ENCODE measurements at regions not wholly inside any gene's neighbourhood (a gene's known extent, or its start where the extent isn't known, plus 50 kb on each side); places are given as distances from the start of the nearest gene placed in this dataset.

GRCh38 chr10:130472236-130472635 lies 336.0 kb downstream of the GLRX3 start:
- dilution Hi-C loops (cut with HindIII; ENCODE audit: low sequenced_read_pairs, unreplicated experiment) (no loop called here), in situ Hi-C loops (cut with MboI; ENCODE audit: low sequenced_read_pairs) (no loop called here), intact Hi-C loops (cut with micrococcal nuclease) (no loop called here)
- Histone ChIP-seq H4K5ac (ENCODE audit: low read depth, low read length) (no peak overlapping the region), H2BK120ac (ENCODE audit: low read depth, low read length) (no peak overlapping the region), H3K27me3 (ENCODE audit: control insufficient read depth, insufficient read depth, low read length) (no peaks in the 10 kb centered on the region), H3K56ac (ENCODE audit: extremely low read depth, insufficient read depth, low read length) (no peak overlapping the region), H2BK20ac (ENCODE audit: low read depth, low read length) (no peak overlapping the region), H3K9me1 (ENCODE audit: insufficient read depth, low read length) (no peaks in the 10 kb centered on the region), H2AK9ac (replicated peaks; ENCODE audit: low read depth, low read length, poor library complexity) (no peak overlapping the region), H3K9ac (ENCODE audit: low read depth, low read length) (no peak overlapping the region), H3K18ac (ENCODE audit: low read depth, low read length) (no peak overlapping the region), H3K4me1 (ENCODE audit: control insufficient read depth, insufficient read depth, low read length) (no peaks in the 10 kb centered on the region), H2BK15ac (ENCODE audit: low read depth, low read length) (no peak overlapping the region), H3K4me2 (ENCODE audit: low read depth, low read length) (no peak overlapping the region), H4K8ac (ENCODE audit: low read depth in 2 of 2, low read length in 2 of 2) (no peak overlapping the region), H3K4ac (ENCODE audit: low read depth, low read length) (no peak overlapping the region), H3K9me3 (ENCODE audit: control insufficient read depth, insufficient read depth, low read length) (peaks cover 59% of the 10 kb centered on the region), H4K20me1 (ENCODE audit: insufficient read depth, low read length) (no peaks in the 10 kb centered on the region), H3K36me3 (ENCODE audit: control insufficient read depth, insufficient read depth, low read length) (no peaks in the 10 kb centered on the region), H2AFZ (replicated peaks; ENCODE audit: low read length, poor library complexity) (no peak overlapping the region), H2AK5ac (ENCODE audit: low read depth, low read length) (no peak overlapping the region), H3K23ac (ENCODE audit: low read depth, low read length) (no peak overlapping the region), H3K14ac (replicated peaks; ENCODE audit: low read depth, low read length) (no peak overlapping the region), H3K79me1 (ENCODE audit: low read depth in 1 of 2, low read length in 2 of 2) (no peaks in the 10 kb centered on the region), H2BK5ac (ENCODE audit: low read depth, low read length, poor library complexity, severe bottlenecking) (no peak overlapping the region), H3K4me3 (ENCODE audit: insufficient read depth, low read depth, low read length) (no peak overlapping the region), H3K27ac (ENCODE audit: insufficient read depth, low read length) (no peak overlapping the region), H4K91ac (ENCODE audit: insufficient read depth, low read depth, low read length) (no peak overlapping the region)
- ATAC-seq (ENCODE audit: low read depth) (no peak), DNase-seq (no peak)
- ChIA-PET POLR2A (ENCODE audit: unreplicated experiment) (no interaction called here), CTCF (no interaction called here)
- TF ChIP-seq RCOR1 (IDR thresholded peaks at IDR 0.05; ENCODE audit: insufficient replicate concordance, low read length) (no peak), CHD1 (IDR thresholded peaks at IDR 0.05; ENCODE audit: low read depth, low read length) (no peak), NFE2L2 (IDR thresholded peaks at IDR 0.05; ENCODE audit: low read depth, low read length) (no peak), MXI1 (IDR thresholded peaks at IDR 0.05; ENCODE audit: borderline replicate concordance, low read depth, low read length) (no peak), MAZ (IDR thresholded peaks at IDR 0.05; ENCODE audit: borderline replicate concordance, low read depth, low read length) (no peak), RAD21 (IDR thresholded peaks at IDR 0.05; ENCODE audit: low read length) (no peak), FOS (IDR thresholded peaks at IDR 0.05; ENCODE audit: low read depth, low read length) (no peak), POLR2A (IDR thresholded peaks at IDR 0.05; ENCODE audit: low read depth, low read length) (no peak), BHLHE40 (IDR thresholded peaks at IDR 0.05; ENCODE audit: low read depth, low read length) (no peak), CTCF (conservative IDR thresholded peaks at IDR 0.05; ENCODE audit: low read depth, low read length) (no peak), ELK1 (IDR thresholded peaks at IDR 0.05; ENCODE audit: borderline replicate concordance, low read depth, low read length) (no peak), RFX5 (IDR thresholded peaks at IDR 0.05; ENCODE audit: low read depth, low read length) (no peak), CEBPB (IDR thresholded peaks at IDR 0.05; ENCODE audit: low read depth, low read length) (no peak), SMC3 (IDR thresholded peaks at IDR 0.05; ENCODE audit: low read depth, low read length) (no peak), MAFK (IDR thresholded peaks at IDR 0.05; ENCODE audit: low read depth, low read length) (no peak)
- TF ChIP-seq, protein P1, sequence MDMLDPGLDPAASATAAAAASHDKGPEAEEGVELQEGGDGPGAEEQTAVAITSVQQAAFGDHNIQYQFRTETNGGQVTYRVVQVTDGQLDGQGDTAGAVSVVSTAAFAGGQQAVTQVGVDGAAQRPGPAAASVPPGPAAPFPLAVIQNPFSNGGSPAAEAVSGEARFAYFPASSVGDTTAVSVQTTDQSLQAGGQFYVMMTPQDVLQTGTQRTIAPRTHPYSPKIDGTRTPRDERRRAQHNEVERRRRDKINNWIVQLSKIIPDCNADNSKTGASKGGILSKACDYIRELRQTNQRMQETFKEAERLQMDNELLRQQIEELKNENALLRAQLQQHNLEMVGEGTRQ (IDR thresholded peaks at IDR 0.05; ENCODE audit: low read depth, low read length), result no peak
- BruUV-seq (replicated peaks), result no TSS peak
- WGBS, 2 experiments (ENCODE audit: extremely low coverage in 2 of 2, insufficient read length in 1 of 2), result no CpG with 5 or more reads among the region's 5 CpGs
